HG03469 (cell line): ENCODE measurements at regions not wholly inside any gene's neighbourhood (a gene's known extent, or its start where the extent isn't known, plus 50 kb on each side); places are given as distances from the start of the nearest gene placed in this dataset.

Experiments used
- ATAC-seq: cut with Tn5 transposase; IDR thresholded peaks from one replicate; pipeline ENCODE4 v1.9.1; 2021; ENCODE audit warnings: mild to moderate bottlenecking, moderate library complexity, moderate number of reproducible peaks; ENCODE audit not compliant: unreplicated experiment

GRCh38 chr13:22211876-22212275 lies 541.0 kb downstream of the FGF9 start:
- ATAC-seq: no peak

GRCh38 chr13:22212576-22212975 lies 541.7 kb downstream of the FGF9 start:
- ATAC-seq: no peak

- ATAC-seq: no peak
These were observed 543.3 kb downstream of the FGF9 start for GRCh38 chr13:22214184-22214583.

GRCh38 chr13:22218797-22219196 lies 547.9 kb downstream of the FGF9 start:
- ATAC-seq: no peak

- no peak for ATAC-seq
These were observed 548.8 kb downstream of the FGF9 start for GRCh38 chr13:22219709-22220108.

- no peak for ATAC-seq
These were observed 549.6 kb downstream of the FGF9 start for GRCh38 chr13:22220151-22221135.

GRCh38 chr13:22223411-22223810 lies 552.5 kb downstream of the FGF9 start:
- no peak for ATAC-seq

- no peak for ATAC-seq
These were observed 555.2 kb downstream of the FGF9 start for GRCh38 chr13:22226086-22226485.

- peak; percentile 78 for ATAC-seq
These were observed 557.0 kb downstream of the FGF9 start for GRCh38 chr13:22227895-22228294.

- ATAC-seq: no peak
These were observed 559.0 kb downstream of the FGF9 start for GRCh38 chr13:22229916-22230315.

GRCh38 chr13:22232186-22232585 lies 561.3 kb downstream of the FGF9 start:
- no peak for ATAC-seq

- no peak for ATAC-seq
These were observed 564.5 kb downstream of the FGF9 start for GRCh38 chr13:22235285-22235949.

- no peak for ATAC-seq
These were observed 565.0 kb downstream of the FGF9 start for GRCh38 chr13:22235950-22236290.

GRCh38 chr13:22238269-22238668 lies 567.4 kb downstream of the FGF9 start:
- no peak for ATAC-seq

GRCh38 chr13:22240716-22241115 lies 569.8 kb downstream of the FGF9 start:
- ATAC-seq: no peak

- ATAC-seq: no peak
These were observed 572.7 kb downstream of the FGF9 start for GRCh38 chr13:22243469-22244163.

- no peak for ATAC-seq
These were observed 581.5 kb downstream of the FGF9 start for GRCh38 chr13:22252281-22252830.

- ATAC-seq: no peak
These were observed 582.2 kb downstream of the FGF9 start for GRCh38 chr13:22253107-22253506.

GRCh38 chr13:22256111-22256639 lies 585.3 kb downstream of the FGF9 start:
- no peak for ATAC-seq

- no peak for ATAC-seq
These were observed 591.4 kb downstream of the FGF9 start for GRCh38 chr13:22262001-22262885.
